Activated naive CD4-positive, alpha-beta T cell treated with anti-CD3 and anti-CD28 coated beads, Interleukin-2, amount 50 U/mL, for 16 hours (primary cell): ENCODE measurements at regions not wholly inside any gene's neighbourhood (a gene's known extent, or its start where the extent isn't known, plus 50 kb on each side); places are given as distances from the start of the nearest gene placed in this dataset.

Experiments
- DNase-seq: peaks from one replicate; pipeline ENCODE4 v3.0.0-alpha.2; 2020

DNA sequence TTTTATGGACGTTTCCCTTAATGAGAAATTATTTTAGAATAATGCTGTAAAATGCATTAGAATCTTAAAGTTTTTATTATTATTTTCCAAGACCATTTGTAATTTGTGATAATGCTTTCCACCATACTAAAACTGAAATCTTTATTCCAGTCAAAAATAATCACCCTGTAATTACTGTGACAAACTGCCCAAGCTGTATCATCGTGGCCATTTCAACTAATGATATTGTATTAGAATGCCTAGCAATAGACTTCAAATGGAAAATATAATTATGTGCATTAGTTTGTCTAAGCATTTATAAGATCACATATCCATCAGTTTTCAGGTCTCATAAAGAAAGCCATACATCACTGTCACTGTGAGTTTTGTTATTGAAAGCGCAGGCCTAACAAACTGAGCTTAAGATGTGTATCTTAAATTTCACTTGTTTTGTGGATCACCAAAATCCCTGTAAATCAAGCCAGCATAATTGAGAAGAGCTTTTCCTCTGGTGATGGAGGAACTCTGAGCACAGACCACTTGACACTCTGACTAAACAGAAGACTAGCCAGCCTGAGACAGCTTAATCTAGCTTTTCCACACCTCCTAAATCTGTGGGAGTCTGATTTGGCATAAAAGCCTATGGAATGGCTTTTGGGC is 1312.2 kb upstream of the ACVR2A start:
- DNase-seq = no peak

GRCh38 chr2:146532009-146532408 is 1312.8 kb upstream of the ACVR2A start:
- no peak for DNase-seq

- no peak for DNase-seq
These were observed 1313.9 kb upstream of the ACVR2A start for GRCh38 chr2:146530886-146531285.

GRCh38 chr2:146527166-146527565 is 1317.7 kb upstream of the ACVR2A start:
- DNase-seq = no peak

- no peak for DNase-seq
These were observed 1321.6 kb upstream of the ACVR2A start for GRCh38 chr2:146523196-146523595.

- no peak for DNase-seq
These were observed 1338.0 kb upstream of the ACVR2A start for GRCh38 chr2:146506851-146507250.

GRCh38 chr2:146503366-146503765 is 1341.5 kb upstream of the ACVR2A start:
- no peak for DNase-seq

- DNase-seq = no peak
These were observed 1348.6 kb upstream of the ACVR2A start for GRCh38 chr2:146496248-146496647.

GRCh38 chr2:146489386-146489785 is 1355.4 kb upstream of the ACVR2A start:
- no peak for DNase-seq

GRCh38 chr2:146481629-146482028 is 1363.2 kb upstream of the ACVR2A start:
- DNase-seq = no peak

DNA sequence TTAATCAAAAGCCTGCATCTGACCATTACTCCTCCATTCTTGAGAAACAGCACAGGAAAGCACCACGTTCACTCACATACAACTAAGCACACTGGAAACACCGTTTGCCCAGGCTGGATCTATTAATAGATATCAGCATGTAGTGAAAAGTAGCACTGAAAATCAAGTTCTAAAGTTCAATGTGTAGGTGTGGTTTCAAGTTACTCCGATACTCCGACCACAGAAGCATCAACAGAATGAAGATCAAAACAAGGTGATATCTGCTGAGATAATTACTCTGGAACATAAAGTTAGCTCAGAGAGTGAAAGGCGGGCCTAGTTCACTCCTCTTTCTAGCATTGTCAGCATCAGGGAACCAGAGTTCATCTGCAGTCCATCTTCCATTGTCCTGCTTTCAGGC is 1367.4 kb upstream of the ACVR2A start:
- DNase-seq = no peak

- DNase-seq = no peak
These were observed 1376.3 kb upstream of the ACVR2A start for GRCh38 chr2:146468578-146468977.

GRCh38 chr2:146467425-146467824 is 1377.4 kb upstream of the ACVR2A start:
- DNase-seq = no peak

DNA sequence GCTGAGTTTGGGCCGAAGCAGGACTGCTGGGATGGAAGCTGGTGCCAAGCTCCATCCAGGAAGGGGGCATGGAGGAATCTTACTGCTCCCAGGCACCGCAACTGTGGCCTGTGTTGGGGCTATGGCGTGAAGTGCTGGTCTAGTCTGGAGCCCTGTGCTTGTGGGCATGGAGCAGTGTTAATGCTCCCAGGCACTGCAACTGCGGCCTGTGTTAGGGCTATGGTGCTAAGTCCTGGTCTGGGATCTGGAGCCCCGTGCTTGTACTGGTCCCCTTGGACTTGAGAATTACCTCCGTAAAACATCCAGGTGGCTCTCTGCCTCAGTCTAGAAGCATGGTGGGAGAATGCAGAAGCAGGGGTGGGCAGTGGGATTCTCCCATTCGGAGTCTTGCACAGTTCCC is 1379.4 kb upstream of the ACVR2A start:
- no peak for DNase-seq

DNA sequence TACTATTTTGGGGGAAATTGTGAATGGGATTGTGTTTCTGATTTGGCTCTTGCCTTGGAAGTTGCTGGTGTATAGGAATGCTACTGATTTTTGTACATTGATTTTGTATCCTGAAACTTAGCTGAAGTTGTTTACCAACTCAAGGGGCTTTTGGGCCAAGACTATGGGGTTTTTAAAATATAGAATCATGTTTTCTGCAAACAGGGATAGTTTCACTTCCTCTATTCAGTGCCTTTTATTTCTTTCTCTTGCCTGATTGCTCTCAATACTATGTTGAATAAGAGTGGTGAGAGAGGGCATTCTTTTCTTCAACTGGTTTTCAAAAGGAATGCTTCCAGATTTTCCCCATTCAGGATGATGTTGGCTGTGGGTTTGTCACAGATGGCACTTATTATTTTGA is 1383.8 kb upstream of the ACVR2A start:
- no peak for DNase-seq

DNA sequence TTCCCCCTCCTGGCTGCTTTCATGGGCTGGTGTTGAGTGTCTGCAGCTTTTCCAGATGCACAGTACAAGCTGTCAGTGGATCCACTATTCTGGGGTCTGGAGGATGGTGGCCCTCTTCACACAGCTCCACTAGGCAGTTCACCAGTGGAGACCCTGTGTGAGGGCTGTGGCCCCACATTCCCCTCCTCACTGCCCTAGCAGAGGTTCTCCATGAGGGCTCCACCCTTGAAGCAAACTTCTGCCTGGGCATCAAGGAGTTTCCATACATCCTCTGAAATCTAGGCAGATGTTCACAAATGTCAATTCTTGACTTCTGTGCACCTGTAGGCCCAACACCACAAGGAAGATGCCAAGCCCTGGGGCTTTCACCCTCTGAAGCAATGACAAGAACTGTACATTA is 1386.2 kb upstream of the ACVR2A start:
- no peak for DNase-seq

DNA sequence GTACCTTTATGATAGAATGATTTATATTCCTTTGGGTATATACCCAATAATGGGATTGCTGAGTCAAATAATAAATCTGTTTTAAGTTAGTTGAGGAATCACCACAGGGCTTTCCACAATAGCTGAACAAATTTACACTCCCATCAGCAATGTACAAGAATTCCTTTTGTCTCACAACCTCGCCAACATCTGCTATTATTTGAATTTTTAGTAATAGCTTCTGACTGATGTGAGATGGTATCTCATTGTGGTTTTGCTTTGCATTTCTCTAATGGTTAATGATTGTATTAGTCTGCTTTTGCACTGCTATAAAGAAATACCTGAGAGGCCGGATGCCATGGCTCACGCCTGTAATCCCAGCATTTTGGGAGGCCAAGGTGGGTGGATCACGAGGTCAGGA is 1387.6 kb upstream of the ACVR2A start:
- DNase-seq = no peak

DNA sequence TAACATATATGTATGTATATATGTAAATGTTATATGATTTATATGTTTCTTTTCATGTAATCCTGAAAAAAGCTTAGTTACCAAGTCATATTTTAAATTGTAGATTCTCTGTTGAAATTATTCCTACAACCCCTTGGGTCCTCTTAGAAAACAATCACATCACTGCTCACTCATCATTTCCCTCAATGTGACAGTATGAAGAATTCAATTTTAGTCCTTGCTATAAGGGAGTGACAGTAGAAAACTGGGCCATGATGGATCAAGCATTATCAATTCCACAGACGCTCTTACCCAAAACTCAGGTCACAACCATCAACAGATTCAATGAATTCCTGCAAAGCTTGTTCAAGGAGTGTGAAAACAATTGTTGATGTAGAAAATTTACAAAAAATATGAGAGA is 1389.5 kb upstream of the ACVR2A start:
- DNase-seq = no peak

- no peak for DNase-seq
These were observed 1392.9 kb upstream of the ACVR2A start for GRCh38 chr2:146451972-146452371.

DNA sequence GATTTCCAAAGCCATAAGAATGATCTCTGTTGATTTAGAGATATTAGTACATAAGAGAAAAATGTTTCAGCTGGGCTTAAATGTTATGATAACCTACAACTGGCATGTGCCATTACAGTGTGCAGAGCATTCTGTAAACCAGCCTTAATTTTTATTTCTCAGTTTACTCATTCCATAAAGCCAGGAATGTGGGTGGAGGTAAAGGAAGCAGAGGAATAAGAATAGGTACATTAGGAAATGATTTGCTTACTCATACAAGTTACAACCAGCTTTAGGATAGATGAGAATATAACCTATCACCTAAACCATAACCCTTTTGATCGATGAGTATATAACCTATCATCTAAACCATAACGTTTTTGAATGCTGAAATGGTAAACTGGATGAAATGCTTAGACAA is 1394.7 kb upstream of the ACVR2A start:
- no peak for DNase-seq

DNA sequence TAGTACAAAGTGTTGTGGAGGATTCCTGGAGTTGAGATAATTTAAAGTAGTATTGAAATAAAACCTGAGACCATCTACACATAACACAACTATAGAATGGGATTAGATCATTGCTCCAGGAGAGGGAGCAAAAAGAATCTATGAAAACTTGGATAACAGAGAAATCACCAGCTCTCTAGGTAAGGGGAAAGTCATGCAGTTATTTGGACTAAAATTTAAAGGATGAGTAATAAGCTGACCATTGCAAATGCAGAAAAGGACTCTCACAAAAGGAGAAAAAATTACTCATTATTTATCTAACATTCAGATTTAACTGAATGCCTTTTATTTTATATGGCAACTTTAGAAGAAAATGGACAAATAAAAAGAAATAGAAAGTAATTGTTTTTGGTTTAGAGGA is 1399.8 kb upstream of the ACVR2A start:
- DNase-seq = no peak

GRCh38 chr2:146444085-146444484 is 1400.7 kb upstream of the ACVR2A start:
- no peak for DNase-seq

GRCh38 chr2:146438246-146438645 is 1406.6 kb upstream of the ACVR2A start:
- DNase-seq = no peak

DNA sequence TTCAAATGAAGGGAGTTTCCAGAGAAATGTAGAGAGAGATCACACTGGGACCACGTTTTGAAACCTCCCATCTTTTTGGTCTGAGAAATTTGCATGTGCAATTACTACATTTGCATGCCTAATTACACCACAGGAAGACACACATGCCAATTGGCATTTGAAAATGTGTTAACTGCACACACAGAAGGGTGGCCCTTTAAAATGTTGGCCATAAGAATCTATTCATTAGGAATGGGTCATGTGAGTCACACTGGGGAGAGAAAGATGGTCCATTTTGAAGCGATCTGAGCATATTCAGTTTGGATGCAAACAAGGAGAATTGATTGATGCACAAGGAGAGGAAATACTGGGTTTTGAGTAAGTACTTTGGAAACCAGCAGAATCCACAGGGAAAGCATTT is 1407.1 kb upstream of the ACVR2A start:
- no peak for DNase-seq

DNA sequence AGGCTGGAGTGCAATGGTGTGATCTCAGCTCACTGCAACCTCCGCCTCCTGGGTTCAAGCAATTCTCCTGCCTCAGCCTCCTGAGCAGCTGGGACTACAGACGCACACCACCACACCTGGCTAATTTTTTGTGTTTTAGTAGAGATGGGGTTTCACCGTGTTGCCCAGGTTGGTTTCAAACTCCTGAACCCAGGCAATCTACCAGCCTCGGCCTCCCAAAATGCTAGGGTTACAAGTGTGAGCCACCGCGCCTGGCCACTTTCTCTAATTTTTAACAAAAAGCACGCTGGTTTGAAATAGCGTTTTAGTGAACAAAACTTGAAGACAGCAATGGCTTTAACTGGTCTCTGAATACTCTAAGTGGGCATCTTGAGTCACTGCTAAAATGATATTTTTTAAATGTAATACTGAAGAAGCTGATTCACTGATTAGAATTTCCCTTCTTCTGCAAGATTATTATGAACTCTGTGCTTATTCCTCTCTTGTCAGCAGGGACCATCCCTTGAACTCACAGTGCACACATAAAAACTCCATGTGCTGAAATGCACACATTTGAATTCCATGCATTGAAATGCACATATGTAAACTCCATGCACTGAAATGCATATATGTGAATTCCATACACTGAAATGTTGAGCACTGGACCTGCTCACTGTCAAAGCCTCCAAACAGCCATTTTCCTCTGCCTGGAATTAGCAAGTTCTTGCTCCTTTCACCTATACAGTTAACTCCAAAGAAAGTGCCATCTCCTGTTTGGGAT is 1411.5 kb upstream of the ACVR2A start:
- DNase-seq = no peak
